ENCODE measurements at regions not wholly inside any gene's neighbourhood (a gene's known extent, or its start where the extent isn't known, plus 50 kb on each side); places are given as distances from the start of the nearest gene placed in this dataset.

DNA sequence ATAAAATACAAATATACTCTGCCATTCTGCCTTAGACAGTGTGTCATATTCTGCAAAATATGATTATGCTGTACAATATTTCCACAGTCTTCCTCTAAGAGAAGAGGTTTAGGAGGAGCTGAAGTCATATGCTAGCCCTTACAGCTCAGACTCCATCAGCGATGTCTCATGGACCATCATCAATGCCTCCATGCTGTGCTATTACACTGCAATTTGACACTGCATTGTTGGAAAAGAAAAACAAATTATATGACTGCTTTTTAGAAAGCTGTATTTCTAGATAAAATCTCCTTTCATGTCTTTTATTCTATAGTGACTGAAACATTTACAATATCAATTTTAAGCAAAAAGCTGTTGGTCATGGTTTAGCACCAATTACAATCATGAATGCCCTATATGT, 1089.4 kb upstream of the MIR17HG start:
- TF ChIP-seq, protein P1, sequence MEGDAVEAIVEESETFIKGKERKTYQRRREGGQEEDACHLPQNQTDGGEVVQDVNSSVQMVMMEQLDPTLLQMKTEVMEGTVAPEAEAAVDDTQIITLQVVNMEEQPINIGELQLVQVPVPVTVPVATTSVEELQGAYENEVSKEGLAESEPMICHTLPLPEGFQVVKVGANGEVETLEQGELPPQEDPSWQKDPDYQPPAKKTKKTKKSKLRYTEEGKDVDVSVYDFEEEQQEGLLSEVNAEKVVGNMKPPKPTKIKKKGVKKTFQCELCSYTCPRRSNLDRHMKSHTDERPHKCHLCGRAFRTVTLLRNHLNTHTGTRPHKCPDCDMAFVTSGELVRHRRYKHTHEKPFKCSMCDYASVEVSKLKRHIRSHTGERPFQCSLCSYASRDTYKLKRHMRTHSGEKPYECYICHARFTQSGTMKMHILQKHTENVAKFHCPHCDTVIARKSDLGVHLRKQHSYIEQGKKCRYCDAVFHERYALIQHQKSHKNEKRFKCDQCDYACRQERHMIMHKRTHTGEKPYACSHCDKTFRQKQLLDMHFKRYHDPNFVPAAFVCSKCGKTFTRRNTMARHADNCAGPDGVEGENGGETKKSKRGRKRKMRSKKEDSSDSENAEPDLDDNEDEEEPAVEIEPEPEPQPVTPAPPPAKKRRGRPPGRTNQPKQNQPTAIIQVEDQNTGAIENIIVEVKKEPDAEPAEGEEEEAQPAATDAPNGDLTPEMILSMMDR (IDR thresholded peaks at IDR 0.05) = no peak
- no peak for TF ChIP-seq POLR2A (IDR thresholded peaks at IDR 0.05)

All from prostate gland (tissue), 2 donors.